ENCODE measurements at regions not wholly inside any gene's neighbourhood (a gene's known extent, or its start where the extent isn't known, plus 50 kb on each side); places are given as distances from the start of the nearest gene placed in this dataset.

- Histone ChIP-seq H3K4me3 (no peak overlapping the region), H3K27me3 (no peaks in the 10 kb centered on the region), H3K9me3 (peaks cover 0 to 2% (median 0%) of the 10 kb centered on the region in 4 donors), H3K36me3 (no peaks in the 10 kb centered on the region), H3K4me1 (no peaks in the 10 kb centered on the region), H3K27ac (no peak overlapping the region)
- DNase-seq: no peak
- intact Hi-C loops (cut with DNase I): no loop called here
- WGBS (ENCODE audit: insufficient coverage, low coverage, low lambda C conversion rate, missing lambda C conversion rate): 50% methylated on average over 4 of the region's 4 CpGs
- no peak for ATAC-seq
- TF ChIP-seq POLR2A (IDR thresholded peaks at IDR 0.05): no peak
- no peak for TF ChIP-seq CTCF (IDR thresholded peaks at IDR 0.05)
Measured at GRCh38 chr9:534886-535285, 306.6 kb upstream of the DMRT1 start.

GRCh38 chr9:535356-535755 lies 306.1 kb upstream of the DMRT1 start:
- DNase-seq: no peak
- Histone ChIP-seq H3K27ac (no peak overlapping the region), H3K36me3 (no peaks in the 10 kb centered on the region), H3K27me3 (no peaks in the 10 kb centered on the region), H3K4me1 (no peaks in the 10 kb centered on the region), H3K4me3 (no peak overlapping the region), H3K9me3 (peaks cover 0 to 2% (median 0%) of the 10 kb centered on the region in 4 donors)
- intact Hi-C loops (cut with DNase I): no loop called here
- WGBS (ENCODE audit: insufficient coverage, low coverage, low lambda C conversion rate, missing lambda C conversion rate): 58% methylated on average over 4 of the region's 4 CpGs
- TF ChIP-seq POLR2A (IDR thresholded peaks at IDR 0.05) (no peak), CTCF (IDR thresholded peaks at IDR 0.05) (no peak)
- ATAC-seq: no peak

GRCh38 chr9:536597-537511 lies 304.6 kb upstream of the DMRT1 start:
- TF ChIP-seq POLR2A (IDR thresholded peaks at IDR 0.05): no peak
- no peak for TF ChIP-seq CTCF (IDR thresholded peaks at IDR 0.05)
- Histone ChIP-seq H3K4me1 (no peaks in the 10 kb centered on the region), H3K27me3 (no peaks in the 10 kb centered on the region), H3K27ac (no peak overlapping the region), H3K36me3 (no peaks in the 10 kb centered on the region), H3K9me3 (peaks cover 0 to 2% (median 0%) of the 10 kb centered on the region in 4 donors), H3K4me3 (no peak overlapping the region)
- 59% methylated on average over 8 of the region's 11 CpGs for WGBS (ENCODE audit: insufficient coverage, low coverage, low lambda C conversion rate, missing lambda C conversion rate)
- no peak for DNase-seq
- intact Hi-C loops (cut with DNase I): no loop called here
- no peak for ATAC-seq

- WGBS (ENCODE audit: insufficient coverage, low coverage, low lambda C conversion rate, missing lambda C conversion rate): 68% methylated on average over 4 of the region's 4 CpGs
- Histone ChIP-seq H3K4me1 (no peaks in the 10 kb centered on the region), H3K27me3 (no peaks in the 10 kb centered on the region), H3K4me3 (no peak overlapping the region), H3K9me3 (peaks cover 0 to 2% (median 0%) of the 10 kb centered on the region in 4 donors), H3K27ac (no peak overlapping the region), H3K36me3 (no peaks in the 10 kb centered on the region)
- ATAC-seq: no peak
- intact Hi-C loops (cut with DNase I): no loop called here
- TF ChIP-seq CTCF (IDR thresholded peaks at IDR 0.05) (no peak), POLR2A (IDR thresholded peaks at IDR 0.05) (no peak)
- no peak for DNase-seq
Measured at GRCh38 chr9:543478-543877, 298.0 kb upstream of the DMRT1 start.
